Activated CD4-positive, alpha-beta T cell treated with anti-CD3 and anti-CD28 coated beads for 36 hours (primary cell): ENCODE measurements at regions not wholly inside any gene's neighbourhood (a gene's known extent, or its start where the extent isn't known, plus 50 kb on each side); places are given as distances from the start of the nearest gene placed in this dataset.
A peak's percentile ranks its signal among the peaks of the same experiment; 100 is the strongest.

ENCODE experiments used
- ATAC-seq: fragments of 200-7000 bp; cut with Tn5 transposase; one replicate; pipeline ENCODE4 v1.10.0; 2021; ENCODE audit warnings: mild to moderate bottlenecking, moderate library complexity
- CTCF ChIA-PET: fragments of 350-600 bp; sonication (Branson Sonifier 250); formaldehyde crosslinking; loops from one replicate; lab custom pipeline; 2021; ENCODE audit warnings: antibody characterized with exemption; lab: Charles Lee
- POLR2A ChIA-PET: fragments of 350-600 bp; sonication (Branson Sonifier 250); formaldehyde crosslinking; loops from one replicate; lab custom pipeline; 2021; ENCODE audit warnings: antibody characterized with exemption, inconsistent platforms; lab: Charles Lee
- DNase-seq: peaks from one replicate; pipeline ENCODE4 v3.0.0-alpha.2; 2020
- H3K27ac Mint-ChIP-seq: one replicate; pipeline ENCODE4 v1.8.0; 2021; ENCODE audit warnings: mixed read lengths
- H3K27me3 Mint-ChIP-seq: one replicate; pipeline ENCODE4 v1.8.0; 2021; ENCODE audit warnings: mixed read lengths
- H3K36me3 Mint-ChIP-seq: one replicate; pipeline ENCODE4 v1.8.0; 2021; ENCODE audit warnings: low read depth, mixed read lengths
- H3K4me1 Mint-ChIP-seq: one replicate; pipeline ENCODE4 v1.8.0; 2021; ENCODE audit warnings: mixed read lengths
- H3K4me3 Mint-ChIP-seq: one replicate; pipeline ENCODE4 v1.8.0; 2021; ENCODE audit warnings: mild to moderate bottlenecking, moderate library complexity, mixed read lengths
- H3K9me3 Mint-ChIP-seq: one replicate; pipeline ENCODE4 v1.8.0; 2021; ENCODE audit warnings: low read depth, mixed read lengths
- intact Hi-C, 2 experiments: fragments of 100-400 bp; cut with DNase I in 1 of 2; cut with micrococcal nuclease in 1 of 2; formaldehyde crosslinking; loops; one replicate each; pipeline versions ENCODE4 v1.14.2 to v1.15.1; 2022 to 2024; cut with DNase I, micrococcal nuclease

- H3K4me1 Mint-ChIP-seq = no peaks in the 10 kb centered on the region
- CTCF ChIA-PET = no interaction called here
- no peaks in the 10 kb centered on the region for H3K36me3 Mint-ChIP-seq
- no peaks in the 10 kb centered on the region for H3K9me3 Mint-ChIP-seq
- intact Hi-C loops = no loop called here
- ATAC-seq (no peak), DNase-seq (no peak)
- H3K4me3 Mint-ChIP-seq = no peak overlapping the region
- H3K27ac Mint-ChIP-seq = no peak overlapping the region
- POLR2A ChIA-PET = interaction anchor here (0.9 kb wide), 1 partner anchor 9 kb away, joined by 3 read pairs; no protein-coding TSS in a partner anchor
- peaks cover 40% of the 10 kb centered on the region for H3K27me3 Mint-ChIP-seq
Observed at GRCh38 chr6:106003268-106003987, 82.7 kb upstream of the PRDM1 start.

GRCh38 chr6:106002005-106002404, 84.1 kb upstream of the PRDM1 start:
- Mint-ChIP-seq H3K9me3 (no peaks in the 10 kb centered on the region), H3K36me3 (no peaks in the 10 kb centered on the region), H3K27me3 (peaks cover 46% of the 10 kb centered on the region), H3K4me1 (no peaks in the 10 kb centered on the region), H3K27ac (no peak overlapping the region), H3K4me3 (no peak overlapping the region)
- intact Hi-C loops = no loop called here
- ATAC-seq (no peak), DNase-seq (no peak)
- POLR2A ChIA-PET = no interaction called here
- CTCF ChIA-PET = interaction anchor here (1.2 kb wide), 1 partner anchor 9 kb away, joined by 7 read pairs; no protein-coding TSS in a partner anchor

- no peaks in the 10 kb centered on the region for H3K9me3 Mint-ChIP-seq
- DNase-seq = no peak
- CTCF ChIA-PET = no interaction called here
Observed at GRCh38 chr6:106000935-106001334, 85.2 kb upstream of the PRDM1 start.

GRCh38 chr6:105997482-105997881, 88.7 kb upstream of the PRDM1 start:
- Mint-ChIP-seq H3K27ac (no peak overlapping the region), H3K4me1 (peaks cover 23% of the 10 kb centered on the region), H3K36me3 (peaks cover 2% of the 10 kb centered on the region), H3K27me3 (peaks cover 54% of the 10 kb centered on the region), H3K4me3 (no peak overlapping the region), H3K9me3 (no peaks in the 10 kb centered on the region)
- ChIA-PET POLR2A (interaction anchor here (0.6 kb wide), 1 partner anchor 217 kb away, joined by 3 read pairs; no protein-coding TSS in a partner anchor), CTCF (interaction anchor here (2.7 kb wide), 1 partner anchor 226 kb away, joined by 9 read pairs; no protein-coding TSS in a partner anchor)
- DNase-seq = no peak
- no peak for ATAC-seq
- intact Hi-C loops = loop anchor here (10.0 kb wide), 2 partner anchors 227 to 517 kb away; no protein-coding TSS in a partner anchor

More at GRCh38 chr6:106000935-106001334, 85.2 kb upstream of the PRDM1 start:
- H3K4me1 Mint-ChIP-seq = no peaks in the 10 kb centered on the region
- no peak overlapping the region for H3K27ac Mint-ChIP-seq
- POLR2A ChIA-PET = no interaction called here
- peaks cover 48% of the 10 kb centered on the region for H3K27me3 Mint-ChIP-seq
- H3K4me3 Mint-ChIP-seq = no peak overlapping the region
- ATAC-seq = no peak
- H3K36me3 Mint-ChIP-seq = no peaks in the 10 kb centered on the region
- intact Hi-C loops = no loop called here

- no peak for DNase-seq
- CTCF ChIA-PET = interaction anchor here (0.6 to 6.4 kb wide), 3 partner anchors 13 to 371 kb away, joined by 3 to 49 read pairs (median 42); no protein-coding TSS in a partner anchor
- no peak for ATAC-seq
- H3K27me3 Mint-ChIP-seq = peaks cover 45% of the 10 kb centered on the region
- H3K36me3 Mint-ChIP-seq = peaks cover 2% of the 10 kb centered on the region
- intact Hi-C loops = loop anchor here (2.0 to 10.0 kb wide), 3 partner anchors 91 to 519 kb away; partner anchors contain the start of gene PRDM1 (in 1 of the 2)
- H3K4me3 Mint-ChIP-seq = peak overlapping the region; percentile 77
- no peaks in the 10 kb centered on the region for H3K9me3 Mint-ChIP-seq
- POLR2A ChIA-PET = no interaction called here
- H3K4me1 Mint-ChIP-seq = peaks cover 29% of the 10 kb centered on the region
- H3K27ac Mint-ChIP-seq = peak overlapping the region; percentile 53
Observed at GRCh38 chr6:105995391-105995865, 90.7 kb upstream of the PRDM1 start.

GRCh38 chr6:105994591-105995390, 91.3 kb upstream of the PRDM1 start:
- peaks cover 32% of the 10 kb centered on the region for H3K4me1 Mint-ChIP-seq
- ATAC-seq (peak; percentile 13), DNase-seq (peak; percentile 72)
- intact Hi-C loops = loop anchor here (2.0 to 10.0 kb wide), 9 partner anchors 88 to 520 kb away; partner anchors contain the start of genes ATG5 (in 1 of the 2) and PRDM1 (in 1 of the 2)
- no peaks in the 10 kb centered on the region for H3K9me3 Mint-ChIP-seq
- peaks cover 2% of the 10 kb centered on the region for H3K36me3 Mint-ChIP-seq
- peaks cover 52% of the 10 kb centered on the region for H3K27me3 Mint-ChIP-seq
- ChIA-PET CTCF (interaction anchor here (1.1 to 6.4 kb wide), 4 partner anchors 13 to 228 kb away, joined by 4 to 49 read pairs (median 28); no protein-coding TSS in a partner anchor), POLR2A (interaction anchor here (0.6 to 0.7 kb wide), 2 partner anchors 8 to 31 kb away, joined by 3 to 6 read pairs; no protein-coding TSS in a partner anchor)
- H3K4me3 Mint-ChIP-seq = peak overlapping the region; percentile 77
- peak overlapping the region; percentile 76 for H3K27ac Mint-ChIP-seq

GRCh38 chr6:105994118-105994590, 92.0 kb upstream of the PRDM1 start:
- peaks cover 2% of the 10 kb centered on the region for H3K36me3 Mint-ChIP-seq
- peak; percentile 61 for DNase-seq
- peaks cover 53% of the 10 kb centered on the region for H3K27me3 Mint-ChIP-seq
- CTCF ChIA-PET = interaction anchor here (0.6 to 6.4 kb wide), 8 partner anchors 12 to 506 kb away, joined by 3 to 49 read pairs (median 4); no protein-coding TSS in a partner anchor
- intact Hi-C loops = loop anchor here (2.0 to 10.0 kb wide), 9 partner anchors 88 to 521 kb away; partner anchors contain the start of genes ATG5 (in 1 of the 2) and PRDM1 (in 1 of the 2)
- H3K27ac Mint-ChIP-seq = peak overlapping the region; percentile 76
- ATAC-seq = peak; percentile 37
- H3K4me1 Mint-ChIP-seq = peaks cover 32% of the 10 kb centered on the region
- POLR2A ChIA-PET = interaction anchor here (0.6 to 0.7 kb wide), 2 partner anchors 9 to 32 kb away, joined by 3 to 6 read pairs; no protein-coding TSS in a partner anchor
- peak overlapping the region; percentile 77 for H3K4me3 Mint-ChIP-seq
- H3K9me3 Mint-ChIP-seq = no peaks in the 10 kb centered on the region

- peak overlapping the region; percentile 76 for H3K27ac Mint-ChIP-seq
- POLR2A ChIA-PET = interaction anchor here (2.5 kb wide), 1 partner anchor 11 kb away, joined by 17 read pairs; no protein-coding TSS in a partner anchor
- intact Hi-C loops = loop anchor here (2.0 to 10.0 kb wide), 9 partner anchors 89 to 521 kb away; partner anchors contain the start of genes ATG5 (in 1 of the 2) and PRDM1 (in 1 of the 2)
- peaks cover 2% of the 10 kb centered on the region for H3K36me3 Mint-ChIP-seq
- H3K9me3 Mint-ChIP-seq = no peaks in the 10 kb centered on the region
- peaks cover 32% of the 10 kb centered on the region for H3K4me1 Mint-ChIP-seq
- DNase-seq (peak; percentile 13), ATAC-seq (no peak)
- CTCF ChIA-PET = interaction anchor here (0.5 to 6.4 kb wide), 15 partner anchors 8 to 506 kb away, joined by 3 to 49 read pairs (median 4); partner anchors contain the start of gene PRDM1
- peak overlapping the region; percentile 77 for H3K4me3 Mint-ChIP-seq
- H3K27me3 Mint-ChIP-seq = peaks cover 59% of the 10 kb centered on the region
Observed at GRCh38 chr6:105993341-105994117, 92.6 kb upstream of the PRDM1 start.

- peaks cover 2% of the 10 kb centered on the region for H3K36me3 Mint-ChIP-seq
- no peaks in the 10 kb centered on the region for H3K9me3 Mint-ChIP-seq
- DNase-seq = peak; percentile 94
- intact Hi-C loops = loop anchor here (1.0 to 10.0 kb wide), 11 partner anchors 11 to 522 kb away; partner anchors contain the start of gene ATG5 (in 1 of the 2)
- H3K4me1 Mint-ChIP-seq = peaks cover 32% of the 10 kb centered on the region
- H3K27ac Mint-ChIP-seq = peak overlapping the region; percentile 91
- peak overlapping the region; percentile 88 for H3K4me3 Mint-ChIP-seq
- peaks cover 61% of the 10 kb centered on the region for H3K27me3 Mint-ChIP-seq
- ChIA-PET POLR2A (interaction anchor here (1.0 to 2.5 kb wide), 2 partner anchors 10 to 92 kb away, joined by 11 to 17 read pairs; no protein-coding TSS in a partner anchor), CTCF (interaction anchor here (0.6 to 6.4 kb wide), 15 partner anchors 9 to 341 kb away, joined by 3 to 49 read pairs (median 4); partner anchors contain the start of gene PRDM1)
- peak; percentile 93 for ATAC-seq
Observed at GRCh38 chr6:105992315-105992961, 93.7 kb upstream of the PRDM1 start.
